ENCODE measurements at regions not wholly inside any gene's neighbourhood (a gene's known extent, or its start where the extent isn't known, plus 50 kb on each side); places are given as distances from the start of the nearest gene placed in this dataset.

GRCh38 chr6:78089531-78089930 lies 436.7 kb downstream of the MEI4 start:
- no peaks in the 10 kb centered on the region for H3K9me3 ChIP-seq (ENCODE audit: severe bottlenecking)

GRCh38 chr6:78093906-78094305 lies 441.1 kb downstream of the MEI4 start:
- H3K9me3 ChIP-seq (ENCODE audit: severe bottlenecking) = no peaks in the 10 kb centered on the region
- no peaks in the 10 kb centered on the region for H3K4me1 ChIP-seq (ENCODE audit: insufficient read depth, poor library complexity, severe bottlenecking)
- ATAC-seq (ENCODE audit: low read depth) = no peak
- DNase-seq (ENCODE audit: low spot score) = no peak
- TF ChIP-seq CTCF (IDR thresholded peaks at IDR 0.05; ENCODE audit: poor library complexity, severe bottlenecking) = no peak
- no peaks in the 10 kb centered on the region for H3K36me3 ChIP-seq (ENCODE audit: low read depth)
- H3K27ac ChIP-seq (ENCODE audit: poor library complexity, severe bottlenecking) = no peak overlapping the region
- H3K27me3 ChIP-seq (ENCODE audit: insufficient read depth, poor library complexity, severe bottlenecking) = no peaks in the 10 kb centered on the region
- H3K4me3 ChIP-seq (ENCODE audit: severe bottlenecking) = no peak overlapping the region

More at GRCh38 chr6:78089531-78089930, 436.7 kb downstream of the MEI4 start:
- Histone ChIP-seq H3K27me3 (ENCODE audit: insufficient read depth, poor library complexity, severe bottlenecking) (no peaks in the 10 kb centered on the region), H3K4me1 (ENCODE audit: insufficient read depth, poor library complexity, severe bottlenecking) (no peaks in the 10 kb centered on the region), H3K4me3 (ENCODE audit: severe bottlenecking) (no peak overlapping the region), H3K27ac (ENCODE audit: poor library complexity, severe bottlenecking) (no peak overlapping the region), H3K36me3 (ENCODE audit: low read depth) (no peaks in the 10 kb centered on the region)
- ATAC-seq (ENCODE audit: low read depth) (no peak), DNase-seq (ENCODE audit: low spot score) (no peak)
- no peak for TF ChIP-seq CTCF (IDR thresholded peaks at IDR 0.05; ENCODE audit: poor library complexity, severe bottlenecking)

DNA sequence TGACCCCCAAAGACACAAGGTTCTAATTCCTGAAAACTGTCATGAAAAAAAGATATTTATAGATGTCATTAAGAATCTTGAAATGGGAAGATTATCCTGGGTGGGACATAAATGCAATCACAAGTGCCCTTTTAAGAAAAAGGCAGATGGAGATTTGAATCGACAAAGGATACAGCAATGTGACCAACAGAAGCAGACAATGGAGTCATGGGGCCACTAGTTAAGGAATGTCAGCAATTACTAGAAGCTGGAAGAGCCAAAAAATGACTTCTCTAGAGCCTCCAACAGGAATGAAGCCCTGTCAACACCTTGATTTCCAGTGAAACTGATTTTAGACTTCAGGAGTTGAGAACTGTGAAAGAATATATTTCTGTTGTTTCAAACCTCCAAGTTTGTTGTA lies 448.5 kb downstream of the MEI4 start:
- DNase-seq (ENCODE audit: low spot score) (no peak), ATAC-seq (ENCODE audit: low read depth) (no peak)
- Histone ChIP-seq H3K9me3 (ENCODE audit: severe bottlenecking) (no peaks in the 10 kb centered on the region), H3K4me1 (ENCODE audit: insufficient read depth, poor library complexity, severe bottlenecking) (no peaks in the 10 kb centered on the region), H3K36me3 (ENCODE audit: low read depth) (no peaks in the 10 kb centered on the region), H3K27ac (ENCODE audit: poor library complexity, severe bottlenecking) (no peak overlapping the region), H3K4me3 (ENCODE audit: severe bottlenecking) (no peak overlapping the region), H3K27me3 (ENCODE audit: insufficient read depth, poor library complexity, severe bottlenecking) (no peaks in the 10 kb centered on the region)
- no peak for TF ChIP-seq CTCF (IDR thresholded peaks at IDR 0.05; ENCODE audit: poor library complexity, severe bottlenecking)

- Histone ChIP-seq H3K27me3 (ENCODE audit: insufficient read depth, poor library complexity, severe bottlenecking) (no peaks in the 10 kb centered on the region), H3K4me1 (ENCODE audit: insufficient read depth, poor library complexity, severe bottlenecking) (no peaks in the 10 kb centered on the region), H3K4me3 (ENCODE audit: severe bottlenecking) (no peak overlapping the region), H3K27ac (ENCODE audit: poor library complexity, severe bottlenecking) (no peak overlapping the region), H3K9me3 (ENCODE audit: severe bottlenecking) (no peaks in the 10 kb centered on the region), H3K36me3 (ENCODE audit: low read depth) (no peaks in the 10 kb centered on the region)
- no peak for ATAC-seq (ENCODE audit: low read depth)
- DNase-seq (ENCODE audit: low spot score) = no peak
- TF ChIP-seq CTCF (IDR thresholded peaks at IDR 0.05; ENCODE audit: poor library complexity, severe bottlenecking) = no peak
These were observed 457.8 kb downstream of the MEI4 start for GRCh38 chr6:78110641-78111040.

DNA sequence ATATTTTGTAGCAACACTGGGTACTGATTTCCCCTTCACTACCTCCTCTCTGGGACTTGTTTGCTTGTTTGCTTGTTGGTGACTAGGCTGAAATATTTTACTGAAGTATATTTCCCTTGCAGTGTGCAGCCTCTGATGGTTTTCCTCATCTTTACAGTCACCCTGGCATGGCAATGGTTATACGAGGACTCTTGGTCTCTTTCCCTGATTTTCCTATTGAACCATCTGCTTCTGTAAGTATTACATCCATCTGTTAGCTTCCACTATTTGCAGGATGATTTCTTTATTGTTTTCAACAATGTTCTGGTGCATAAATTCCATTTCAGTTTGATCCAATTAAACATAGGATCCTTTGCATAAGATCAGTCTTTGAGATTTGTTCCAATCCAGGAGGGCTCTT lies 465.1 kb downstream of the MEI4 start:
- ATAC-seq (ENCODE audit: low read depth) = no peak
- H3K4me1 ChIP-seq (ENCODE audit: insufficient read depth, poor library complexity, severe bottlenecking) = no peaks in the 10 kb centered on the region
- no peak for TF ChIP-seq CTCF (IDR thresholded peaks at IDR 0.05; ENCODE audit: poor library complexity, severe bottlenecking)

More for the DNA sequence above, 465.1 kb downstream of the MEI4 start:
- Histone ChIP-seq H3K27me3 (ENCODE audit: insufficient read depth, poor library complexity, severe bottlenecking) (no peaks in the 10 kb centered on the region), H3K9me3 (ENCODE audit: severe bottlenecking) (no peaks in the 10 kb centered on the region), H3K27ac (ENCODE audit: poor library complexity, severe bottlenecking) (no peak overlapping the region), H3K36me3 (ENCODE audit: low read depth) (no peaks in the 10 kb centered on the region), H3K4me3 (ENCODE audit: severe bottlenecking) (no peak overlapping the region)
- no peak for DNase-seq (ENCODE audit: low spot score)

Data from RWPE2 (cell line).